H1 (cell line): ENCODE measurements at regions not wholly inside any gene's neighbourhood (a gene's known extent, or its start where the extent isn't known, plus 50 kb on each side); places are given as distances from the start of the nearest gene placed in this dataset.

ENCODE experiments used
- CTCF ChIA-PET: fragments of 300-600 bp; sonication (Branson Sonifier 250); formaldehyde crosslinking; loops from one replicate; lab custom pipeline; 2021; ENCODE audit not compliant: partially characterized antibody; lab: Charles Lee
- POLR2A ChIA-PET: fragments of 300-600 bp; sonication (Branson Sonifier 250); formaldehyde crosslinking; loops from one replicate; lab custom pipeline; 2021; ENCODE audit warnings: inconsistent platforms; ENCODE audit not compliant: partially characterized antibody; lab: Charles Lee
- DNase-seq, 2 experiments: peaks; one replicate each; pipeline versions ENCODE4 v3.0.0 to v3.0.0-alpha.2; 2010 to 2022; ENCODE audit warnings: low spot score in 2 of 2, low read depth in 1 of 2, mixed read lengths in 1 of 2
- FAIRE-seq: peaks from 2 replicates; lab custom pipeline; 2011; peaks lifted over from hg19 to GRCh38; lab: Jason Lieb, UNC
- H2AFZ ChIP-seq: 2 replicates; pipeline ENCODE4 v1.8.1; 2012; ENCODE audit warnings: low read length, inconsistent platforms
- H2AK5ac ChIP-seq: 2 replicates; pipeline ENCODE4 v1.6.1; 2013; ENCODE audit warnings: low read depth, low read length
- H2BK120ac ChIP-seq: replicated peaks from 2 replicates; pipeline ENCODE3; 2013; ENCODE audit warnings: low read depth, low read length, inconsistent platforms
- H2BK12ac ChIP-seq: 2 replicates; pipeline ENCODE4 v1.6.1; 2013; ENCODE audit warnings: low read depth, low read length
- H2BK15ac ChIP-seq: 2 replicates; pipeline ENCODE4 v1.6.1; 2013; ENCODE audit warnings: low read length
- H2BK20ac ChIP-seq: 2 replicates; pipeline ENCODE4 v1.6.1; 2013; ENCODE audit warnings: low read length
- H2BK5ac ChIP-seq: 2 replicates; pipeline ENCODE4 v1.6.1; 2013; ENCODE audit warnings: low read depth, low read length
- H3K14ac ChIP-seq: 2 replicates; pipeline ENCODE4 v1.6.1; 2013; ENCODE audit warnings: inconsistent platforms; ENCODE audit not compliant: insufficient read length
- H3K18ac ChIP-seq: 2 replicates; pipeline ENCODE4 v1.6.1; 2013; ENCODE audit warnings: low read length; ENCODE audit errors: extremely low read depth
- H3K23ac ChIP-seq: 2 replicates; pipeline ENCODE4 v1.6.1; 2013; ENCODE audit warnings: inconsistent platforms; ENCODE audit not compliant: insufficient read length
- H3K23me2 ChIP-seq: 2 replicates; pipeline ENCODE4 v1.6.1; 2013; ENCODE audit warnings: low read depth, low read length
- H3K27ac ChIP-seq: 2 replicates; pipeline ENCODE4 v1.6.1; 2011; ENCODE audit warnings: low read depth, low read length, inconsistent platforms
- H3K27me3 ChIP-seq, 4 experiments: replicated peaks in 1 of 4; 1 replicate in 1 of 4; 2 replicates in 3 of 4; pipeline versions ENCODE4 v1.6.1 to v1.8.1; 2011 to 2013; ENCODE audit warnings: low read length in 3 of 4, mild to moderate bottlenecking in 3 of 4, inconsistent platforms in 2 of 4, mixed read lengths in 2 of 4, moderate library complexity in 1 of 4; ENCODE audit not compliant: control insufficient read depth in 3 of 4, insufficient read depth in 3 of 4; ENCODE audit errors: extremely low read depth in 1 of 4
- H3K36me3 ChIP-seq, 4 experiments: 2 replicates each; pipeline versions ENCODE4 v1.6.1 to v1.8.1; 2011 to 2013; ENCODE audit warnings: mild to moderate bottlenecking in 4 of 4, low read length in 3 of 4, moderate library complexity in 2 of 4, control low read depth in 1 of 4, inconsistent platforms in 1 of 4; ENCODE audit not compliant: insufficient read depth in 4 of 4, control insufficient read depth in 2 of 4
- H3K4ac ChIP-seq: replicated peaks from 2 replicates; pipeline ENCODE3; 2013; ENCODE audit warnings: low read length, low read depth, mixed read lengths, inconsistent platforms; ENCODE audit not compliant: insufficient read length
- H3K4me1 ChIP-seq, 4 experiments: replicated peaks in 1 of 4; 1 replicate in 1 of 4; 2 replicates in 3 of 4; pipeline versions ENCODE4 v1.6.1 to v1.8.1; 2011 to 2013; ENCODE audit warnings: low read length in 3 of 4, inconsistent platforms in 2 of 4, mixed read lengths in 1 of 4; ENCODE audit not compliant: insufficient read depth in 4 of 4, control insufficient read depth in 3 of 4
- H3K4me2 ChIP-seq, 2 experiments: 2 replicates each; pipeline versions ENCODE4 v1.6.1 to v1.8.1; 2011 to 2013; ENCODE audit warnings: low read depth in 2 of 2, low read length in 2 of 2, control low read depth in 1 of 2, inconsistent platforms in 1 of 2, mild to moderate bottlenecking in 1 of 2; ENCODE audit not compliant: insufficient read depth in 1 of 2
- H3K4me3 ChIP-seq, 4 experiments: fragments of 200-600, 300-600 bp in 1 of 4; sonication (generic), shearing (Covaris generic), sonication (Bioruptor Twin) in 1 of 4; 2 replicates each; pipeline versions ENCODE4 v1.5.1 to v1.8.1; 2011 to 2016; ENCODE audit warnings: low read length in 4 of 4, low read depth in 3 of 4, control low read depth in 2 of 4, inconsistent platforms in 2 of 4, mild to moderate bottlenecking in 2 of 4, mixed read lengths in 1 of 4, moderate library complexity in 1 of 4; ENCODE audit not compliant: insufficient read depth in 2 of 4; ENCODE audit errors: extremely low read depth in 1 of 4
- H3K56ac ChIP-seq: replicated peaks from 2 replicates; pipeline ENCODE3; 2013; ENCODE audit warnings: low read depth, mild to moderate bottlenecking, mixed read lengths, low read length, inconsistent platforms; ENCODE audit not compliant: insufficient read length
- H3K79me1 ChIP-seq: 2 replicates; pipeline ENCODE4 v1.6.1; 2013; ENCODE audit warnings: low read depth, low read length, control low read depth
- H3K79me2 ChIP-seq, 2 experiments: 2 replicates each; pipeline versions ENCODE4 v1.6.1 to v1.8.1; 2012 to 2013; ENCODE audit warnings: low read length in 2 of 2, mild to moderate bottlenecking in 2 of 2, inconsistent platforms in 1 of 2; ENCODE audit not compliant: insufficient read depth in 2 of 2, control insufficient read depth in 1 of 2
- H3K9ac ChIP-seq, 4 experiments: replicated peaks in 1 of 4; 1 replicate in 1 of 4; 2 replicates in 3 of 4; pipeline versions ENCODE4 v1.6.1 to v1.8.1; 2011 to 2013; ENCODE audit warnings: low read depth in 3 of 4, low read length in 3 of 4, control low read depth in 2 of 4, mild to moderate bottlenecking in 2 of 4, moderate library complexity in 2 of 4, inconsistent platforms in 1 of 4; ENCODE audit errors: extremely low read depth in 1 of 4
- H3K9me3 ChIP-seq, 2 experiments: 2 replicates each; pipeline versions ENCODE4 v1.6.1 to v1.8.1; 2012 to 2013; ENCODE audit warnings: mild to moderate bottlenecking in 2 of 2, moderate library complexity in 2 of 2, control low read depth in 1 of 2, inconsistent platforms in 1 of 2, low read depth in 1 of 2, low read length in 1 of 2, mixed read lengths in 1 of 2; ENCODE audit not compliant: insufficient read depth in 2 of 2
- H4K20me1 ChIP-seq, 2 experiments: replicated peaks in 1 of 2; 2 replicates each; pipeline versions ENCODE3 to v1.8.1; 2011 to 2013; ENCODE audit warnings: inconsistent platforms in 2 of 2, low read length in 2 of 2, mild to moderate bottlenecking in 1 of 2; ENCODE audit not compliant: insufficient read depth in 2 of 2, control insufficient read depth in 1 of 2
- H4K5ac ChIP-seq: 2 replicates; pipeline ENCODE4 v1.6.1; 2013; ENCODE audit warnings: low read length, low read depth, mixed read lengths, inconsistent platforms; ENCODE audit not compliant: insufficient read length
- H4K8ac ChIP-seq: 2 replicates; pipeline ENCODE4 v1.8.0; 2013; ENCODE audit warnings: mild to moderate bottlenecking, moderate library complexity, low read length, inconsistent platforms; ENCODE audit not compliant: insufficient read depth; ENCODE audit errors: extremely low read depth
- H4K91ac ChIP-seq: replicated peaks from 2 replicates; pipeline ENCODE3; 2013; ENCODE audit warnings: low read length, mixed read lengths, inconsistent platforms; ENCODE audit not compliant: insufficient read length
- CBX5 ChIP-seq: fragments of 300-800, 300-1000 bp; sonication (generic); IDR thresholded peaks from 2 replicates; pipeline ENCODE4 v1.7.1; 2016; ENCODE audit warnings: antibody characterized with exemption, low read length, low read depth
- CEBPB ChIP-seq: IDR thresholded peaks from 2 replicates; pipeline ENCODE4 v1.6.1; 2012; ENCODE audit warnings: low read depth, low read length
- EP300 ChIP-seq, 2 experiments: IDR thresholded peaks; 1 replicate in 1 of 2; 2 replicates in 1 of 2; pipeline ENCODE4 v1.6.1; 2011 to 2012; ENCODE audit warnings: low read depth in 2 of 2, low read length in 2 of 2, mild to moderate bottlenecking in 2 of 2, borderline replicate concordance in 1 of 2, inconsistent platforms in 1 of 2, moderate library complexity in 1 of 2
- HDAC2 ChIP-seq, 2 experiments: fragments of 300-600 bp in 1 of 2; sonication (generic) in 1 of 2; IDR thresholded peaks; 2 replicates each; pipeline ENCODE4 v1.6.1; 2011 to 2012; ENCODE audit warnings: low read depth in 2 of 2, low read length in 2 of 2, mild to moderate bottlenecking in 2 of 2, moderate library complexity in 2 of 2, borderline replicate concordance in 1 of 2, inconsistent platforms in 1 of 2
- JUND ChIP-seq: IDR thresholded peaks from 2 replicates; pipeline ENCODE4 v1.6.1; 2011; ENCODE audit warnings: mild to moderate bottlenecking, improper control_type of control experiment, low read length
- KDM5A ChIP-seq: fragments of 200-600 bp; IDR thresholded peaks from 2 replicates; pipeline ENCODE4 v1.7.1; 2012; ENCODE audit warnings: mild to moderate bottlenecking, low read length, inconsistent platforms, mixed read lengths
- MAFK ChIP-seq: IDR thresholded peaks from 2 replicates; pipeline ENCODE4 v1.6.1; 2012; ENCODE audit warnings: low read depth, mild to moderate bottlenecking, improper control_type of control experiment, low read length
- PHF8 ChIP-seq: fragments of 200-600 bp; sonication (generic); conservative IDR thresholded peaks from 2 replicates; pipeline ENCODE4 v1.7.1; 2012; ENCODE audit warnings: low read depth, mild to moderate bottlenecking, inconsistent platforms, low read length, moderate library complexity
- RBBP5 ChIP-seq: IDR thresholded peaks from 2 replicates; pipeline ENCODE4 v1.7.1; 2012; ENCODE audit warnings: low read depth, mild to moderate bottlenecking, inconsistent platforms, low read length, moderate library complexity, borderline replicate concordance
- RXRA ChIP-seq: IDR thresholded peaks from 2 replicates; pipeline ENCODE4 v1.6.1; 2011; ENCODE audit warnings: low read depth, mild to moderate bottlenecking, low read length, moderate library complexity; ENCODE audit not compliant: insufficient read depth
- SIRT6 ChIP-seq: IDR thresholded peaks from one replicate; pipeline ENCODE4 v1.7.1; 2012; ENCODE audit warnings: low read length, inconsistent platforms
- SIX5 ChIP-seq: IDR thresholded peaks from 2 replicates; pipeline ENCODE4 v1.6.1; 2011; ENCODE audit warnings: mild to moderate bottlenecking, low read depth, low read length
- SP4 ChIP-seq: IDR thresholded peaks from 2 replicates; pipeline ENCODE4 v1.6.1; 2012; ENCODE audit warnings: low read length, inconsistent platforms
- TAF7 ChIP-seq: optimal IDR thresholded peaks from 2 replicates; pipeline ENCODE3; 2011; ENCODE audit warnings: low read depth, mild to moderate bottlenecking, inconsistent platforms, low read length, moderate library complexity, borderline replicate concordance
- TCF12 ChIP-seq: IDR thresholded peaks from 2 replicates; pipeline ENCODE4 v1.6.1; 2011; ENCODE audit warnings: low read depth, mild to moderate bottlenecking, low read length
- YY1 ChIP-seq: IDR thresholded peaks from 2 replicates; pipeline ENCODE4 v1.6.1; 2011; ENCODE audit warnings: low read depth, mild to moderate bottlenecking, low read length
- WGBS, 2 experiments: shearing (Covaris generic) in 1 of 2; methylation state at CpG; one replicate each; pipeline versions ENCODE4 v1.1.6 to v1.1.7; 2013 to 2015; ENCODE audit warnings: low lambda C conversion rate in 2 of 2, mixed read lengths in 2 of 2, inconsistent platforms in 1 of 2, low coverage in 1 of 2, missing lambda C conversion rate in 1 of 2; ENCODE audit not compliant: insufficient replicate concordance in 2 of 2, insufficient coverage in 1 of 2, insufficient read length in 1 of 2; ENCODE audit errors: extremely low coverage in 1 of 2, missing lambda C conversion rate in 1 of 2; 5-methylcytosine and 5-hydroxymethylcytosine counted together

- CTCF ChIA-PET: interaction anchor here (0.6 to 1.2 kb wide), 4 partner anchors 21 to 47 kb away, joined by 3 to 6 read pairs (median 3); no protein-coding TSS in a partner anchor
- no peak overlapping the region for H3K14ac ChIP-seq
- TF ChIP-seq RBBP5: no peak
- no peak for TF ChIP-seq TAF7
- no peak for TF ChIP-seq CEBPB
- TF ChIP-seq SIX5: no peak
- no peak for TF ChIP-seq KDM5A
- TF ChIP-seq EP300 (IDR thresholded peaks at IDR 0.05; ENCODE audit: borderline replicate concordance in 1 of 2, low read depth in 2 of 2, low read length in 2 of 2): no peak
- no peak for TF ChIP-seq JUND
- TF ChIP-seq HDAC2 (IDR thresholded peaks at IDR 0.05; ENCODE audit: borderline replicate concordance in 1 of 2, low read depth in 2 of 2, low read length in 2 of 2): no peak
- TF ChIP-seq TCF12: no peak
- no peak for TF ChIP-seq RXRA
- no peak for TF ChIP-seq SP4
- TF ChIP-seq YY1: no peak
- TF ChIP-seq MAFK: no peak
- no peak for TF ChIP-seq SIRT6
- TF ChIP-seq CBX5: no peak
- TF ChIP-seq PHF8: no peak
These were observed 448.1 kb upstream of the SMIM21 start for GRCh38 chr18:75875559-75875958.

More at GRCh38 chr18:75875559-75875958, 448.1 kb upstream of the SMIM21 start:
- Histone ChIP-seq H3K27ac (no peak overlapping the region), H4K20me1 (no peaks in the 10 kb centered on the region), H3K9me3 (peaks cover 0 to 3% of the 10 kb centered on the region in 2 experiments; a peak in 1 of 4 replicates), H3K9ac (no peak overlapping the region), H4K8ac (no peak overlapping the region), H3K79me1 (no peaks in the 10 kb centered on the region), H2AK5ac (no peak overlapping the region), H4K5ac (no peak overlapping the region), H3K56ac (no peak overlapping the region), H2BK20ac (no peak overlapping the region), H3K23ac (no peak overlapping the region), H3K4me2 (no peak overlapping the region), H3K4ac (no peak overlapping the region), H3K23me2 (no peaks in the 10 kb centered on the region), H2BK120ac (no peak overlapping the region), H3K4me1 (no peaks in the 10 kb centered on the region), H3K4me3 (no peak overlapping the region), H3K27me3 (no peaks in the 10 kb centered on the region), H2BK12ac (no peak overlapping the region), H2BK15ac (no peak overlapping the region), H3K36me3 (no peaks in the 10 kb centered on the region), H4K91ac (no peak overlapping the region), H2AFZ (no peak overlapping the region), H2BK5ac (no peak overlapping the region), H3K18ac (no peak overlapping the region; the same call in 1 of the 2 replicates), H3K79me2 (no peaks in the 10 kb centered on the region)
- FAIRE-seq: no peak
- DNase-seq: no peak
- 86% methylated on average over 10 of the region's 10 CpGs; no CpG with 5 or more reads in 1 of the 2 experiments for WGBS, 2 experiments
- POLR2A ChIA-PET: no interaction called here
